NCI-H1417 (cell line): ENCODE measurements at regions not wholly inside any gene's neighbourhood (a gene's known extent, or its start where the extent isn't known, plus 50 kb on each side); places are given as distances from the start of the nearest gene placed in this dataset.
"Not testable (repeated sequence)": the region's sequence is repeated elsewhere in the genome, so short reads cannot be mapped to it uniquely, and the experiment has no call there.

Source experiments
- DNase-seq, 3 experiments: peaks; one replicate each; lab custom pipeline; 2025; lab: John Stamatoyannopoulos, UW

DNA sequence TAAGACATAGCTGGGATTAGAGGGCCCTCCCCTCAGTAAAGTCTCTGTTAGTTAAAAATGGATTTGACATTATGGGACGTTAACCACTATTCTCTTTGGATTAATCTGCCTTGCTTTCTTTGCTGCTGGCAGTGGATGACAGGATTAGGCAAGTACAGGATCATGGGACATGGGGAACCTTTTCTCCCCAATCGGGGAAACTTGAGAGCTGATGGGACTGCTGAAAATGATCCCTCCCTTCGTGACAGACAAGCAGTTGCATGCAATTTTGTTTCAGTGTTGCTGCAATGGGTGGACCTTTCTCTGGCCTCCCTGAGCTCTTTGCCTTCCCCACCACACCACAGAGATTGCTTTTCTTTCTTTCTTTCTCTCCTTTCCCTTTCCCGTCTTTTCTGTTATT, 120.2 kb upstream of the BANK1 start:
- DNase-seq: no peak

GRCh38 chr4:101669832-101670188, 120.7 kb upstream of the BANK1 start:
- no peak for DNase-seq

DNA sequence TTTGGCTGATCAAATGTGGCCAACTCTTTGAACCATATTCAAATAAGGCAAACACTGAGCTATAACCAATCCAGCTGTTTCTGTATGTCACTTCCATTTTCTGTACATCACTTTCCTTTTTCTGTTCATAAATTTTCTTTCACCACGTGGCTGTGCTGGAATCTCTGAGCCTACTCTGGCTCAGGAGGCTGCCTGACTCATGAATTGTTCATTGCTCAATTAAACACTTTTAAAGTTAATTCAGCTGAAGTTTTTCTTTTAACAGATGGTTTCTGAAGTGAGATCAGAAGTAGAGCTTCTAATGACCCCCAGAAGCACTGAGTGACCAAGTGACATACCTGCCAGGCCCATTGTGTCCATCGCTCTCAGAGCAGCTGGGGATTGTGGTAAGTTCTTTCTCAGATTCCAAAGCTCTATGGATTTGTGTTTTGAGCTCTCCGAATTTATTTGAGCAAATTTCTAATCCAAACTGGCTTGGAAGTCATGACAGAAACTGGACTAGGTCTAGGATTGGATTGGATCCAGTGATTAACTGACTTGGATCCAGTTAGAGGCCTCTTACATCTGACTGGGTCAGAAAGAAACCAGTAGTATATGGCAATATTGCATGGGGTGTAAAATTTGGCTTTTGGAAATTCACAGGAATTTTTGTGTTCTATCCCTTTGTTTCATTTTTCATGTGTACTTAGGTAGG, 121.2 kb upstream of the BANK1 start:
- DNase-seq: no peak

DNA sequence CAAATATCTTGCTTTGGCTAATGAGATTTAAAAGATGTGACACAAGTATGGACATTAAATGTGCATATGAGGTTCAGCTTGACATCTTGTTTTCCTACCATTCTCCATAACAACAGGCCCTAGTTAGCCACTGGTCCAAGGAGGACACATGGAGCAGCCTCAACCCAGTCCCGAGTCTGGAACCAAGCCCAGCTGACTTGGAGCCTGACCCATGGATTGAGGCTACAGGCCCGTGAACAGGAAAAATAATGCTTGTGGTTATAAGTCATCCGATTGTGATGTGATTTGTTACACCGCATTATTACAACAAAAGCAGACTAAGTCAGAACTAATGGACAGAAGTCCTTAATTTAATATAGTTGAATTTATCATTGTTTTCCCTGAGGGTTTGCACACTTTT, 123.2 kb upstream of the BANK1 start:
- DNase-seq: no peak

DNA sequence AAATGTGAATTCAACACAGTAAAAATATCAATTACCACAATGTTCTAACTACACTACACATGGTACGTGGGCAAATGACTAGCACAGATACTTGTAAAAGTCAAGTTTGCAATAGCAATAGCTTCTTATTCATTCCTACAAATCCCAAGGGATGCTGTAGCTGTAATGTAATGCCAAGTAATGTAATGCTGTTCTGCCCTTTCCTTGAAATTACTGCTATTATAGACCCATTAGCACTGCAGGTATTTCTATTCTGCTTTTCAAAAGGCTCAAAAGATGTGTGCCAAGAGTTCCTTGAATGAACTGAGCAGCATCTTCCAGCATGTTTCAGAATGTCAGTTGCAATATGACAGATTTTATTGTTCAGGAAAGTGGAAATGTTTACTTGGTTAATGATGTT, 129.9 kb upstream of the BANK1 start:
- DNase-seq: peak in 1 of 3 experiments; percentile 7

DNA sequence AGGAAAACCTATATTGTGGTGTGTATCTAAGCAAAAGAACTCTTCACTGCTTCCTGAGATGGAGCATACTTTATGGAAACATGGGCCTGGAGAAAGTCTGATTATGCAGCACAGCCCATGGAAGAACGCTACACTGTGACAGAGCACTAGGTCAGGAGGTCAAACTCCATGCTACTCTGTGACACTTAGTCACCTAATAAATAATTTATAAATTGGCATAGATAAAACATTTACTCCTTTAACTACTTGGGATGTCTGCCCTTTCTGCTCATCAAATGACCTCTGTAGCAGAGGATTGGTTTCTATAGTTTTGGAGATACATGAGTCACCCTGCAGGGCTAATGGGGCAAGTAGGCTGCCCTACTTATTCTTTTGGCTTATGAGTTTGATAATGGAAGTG, 134.7 kb upstream of the BANK1 start:
- no peak for DNase-seq

- no peak for DNase-seq
These were observed 135.5 kb upstream of the BANK1 start for GRCh38 chr4:101655005-101655404.

DNA sequence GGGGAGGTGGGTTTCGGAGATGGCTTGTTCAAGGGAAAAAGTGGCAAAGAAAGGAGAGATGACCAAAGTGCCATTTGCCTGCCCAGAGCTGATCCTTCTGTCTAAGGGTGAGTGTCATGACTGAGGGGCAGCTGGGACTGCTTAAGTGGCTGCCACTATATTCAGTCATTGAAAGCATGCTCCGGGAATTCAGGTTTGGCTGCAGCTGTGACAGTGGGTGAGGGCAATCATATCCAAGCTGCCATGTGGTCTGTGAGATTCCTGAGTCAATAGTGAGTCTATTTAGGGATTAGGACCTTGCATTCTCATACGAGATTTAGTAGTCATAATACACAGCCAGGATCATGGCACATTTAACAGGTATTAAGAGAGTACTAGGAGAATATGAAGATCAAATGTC, 138.8 kb upstream of the BANK1 start:
- peak in 1 of 3 experiments; percentile 6 for DNase-seq

- peak in 1 of 3 experiments; percentile 30 for DNase-seq
These were observed 140.6 kb upstream of the BANK1 start for GRCh38 chr4:101649790-101650515.

DNA sequence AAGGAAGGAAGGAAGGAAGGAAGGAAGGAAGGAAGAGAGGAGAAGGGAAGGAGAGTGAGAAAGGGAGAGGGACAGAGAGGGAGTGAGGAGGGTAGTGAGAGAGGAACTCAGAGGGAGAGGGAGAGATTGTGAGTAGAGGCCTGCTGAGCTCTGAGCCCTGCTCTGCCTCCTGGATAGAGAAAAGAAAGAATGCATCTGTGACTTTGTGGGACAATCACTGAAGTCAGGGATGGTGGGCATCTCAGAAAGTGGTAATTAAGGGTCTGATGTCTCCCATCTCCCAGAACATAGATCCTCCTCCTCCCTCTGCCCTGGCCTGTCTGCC, 142.9 kb upstream of the BANK1 start:
- no peak for DNase-seq

DNA sequence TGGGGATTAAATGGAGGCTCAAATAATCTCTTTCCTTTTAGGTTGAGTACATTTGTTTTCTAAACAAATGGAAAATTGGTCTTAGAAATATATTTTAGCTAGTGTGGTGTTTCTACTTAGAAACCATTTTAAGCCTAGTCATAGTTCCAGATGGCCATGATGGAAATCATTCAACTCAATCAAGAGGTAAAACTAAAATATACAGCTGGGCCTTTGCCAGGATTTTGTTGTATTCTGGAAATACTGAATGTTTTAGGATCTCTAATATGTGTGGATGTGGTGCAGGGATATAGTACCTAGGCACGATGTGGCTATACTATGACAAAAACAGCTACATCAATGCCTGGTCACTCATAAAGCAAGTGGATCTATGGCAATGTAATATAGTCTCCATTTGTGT, 146.0 kb upstream of the BANK1 start:
- DNase-seq: no peak

DNA sequence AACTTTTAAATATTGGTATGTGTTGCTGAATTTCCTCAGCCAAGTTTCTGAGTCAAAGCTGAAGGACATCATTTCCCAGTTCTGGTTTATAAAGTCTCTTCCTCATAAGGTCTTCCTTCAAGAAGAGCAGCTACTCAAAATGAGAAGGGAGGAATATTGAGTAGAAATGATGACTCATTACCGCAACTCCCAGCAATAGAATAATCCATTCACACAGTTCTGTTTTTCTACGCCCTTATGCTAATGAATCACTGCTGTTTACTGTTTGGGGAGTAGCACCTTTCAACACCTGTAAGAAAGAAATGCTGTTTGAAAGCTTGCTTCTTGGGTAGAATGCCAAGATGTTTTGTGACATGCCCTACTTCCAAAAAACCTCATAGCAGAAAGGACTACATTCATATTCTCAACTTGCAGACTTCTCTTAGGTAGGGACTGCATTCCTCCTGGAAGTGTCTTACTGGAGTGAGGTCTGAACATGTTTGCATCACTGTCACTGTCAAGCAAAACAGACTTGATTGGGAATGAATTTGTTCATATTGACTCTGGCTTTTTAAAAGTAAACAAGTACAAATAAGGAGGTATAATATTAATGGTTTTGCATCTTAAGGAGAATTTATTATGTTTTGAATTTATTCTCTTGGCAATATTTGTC, 147.2 kb upstream of the BANK1 start:
- no peak for DNase-seq

GRCh38 chr4:101632766-101633165, 157.8 kb upstream of the BANK1 start:
- DNase-seq: not testable (repeated sequence)

DNA sequence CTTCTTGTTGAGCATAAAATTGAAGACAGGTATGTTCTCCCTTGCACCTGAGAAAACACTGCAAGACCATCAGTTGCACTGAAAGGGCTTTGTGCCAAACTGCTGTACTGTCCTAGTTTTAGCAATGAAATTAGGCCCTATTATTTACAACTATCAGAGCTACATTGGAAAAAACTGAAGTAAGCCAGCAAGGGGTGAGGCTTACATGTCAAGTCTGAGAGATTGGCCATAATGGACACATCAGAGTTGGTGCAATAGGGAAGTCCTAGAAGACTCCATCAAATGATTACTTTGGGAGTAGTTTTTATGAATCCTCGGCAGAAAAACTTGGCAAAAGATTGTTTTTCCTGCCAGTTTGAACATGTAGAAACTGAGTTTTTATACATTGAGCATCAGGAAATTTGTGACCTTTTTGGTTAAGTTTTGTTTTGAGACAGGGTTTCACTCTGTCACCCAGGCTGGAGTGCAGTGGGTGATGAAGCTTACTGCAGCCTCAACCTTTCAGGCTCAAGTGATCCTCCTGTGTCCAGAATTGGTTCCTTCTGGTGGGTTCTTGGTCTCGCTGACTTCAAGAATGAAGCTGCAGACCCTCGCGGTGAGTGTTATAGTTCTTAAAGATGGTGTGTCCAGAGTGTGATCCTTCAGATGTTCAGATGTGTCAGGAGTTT, 160.1 kb upstream of the BANK1 start:
- DNase-seq: no peak

DNA sequence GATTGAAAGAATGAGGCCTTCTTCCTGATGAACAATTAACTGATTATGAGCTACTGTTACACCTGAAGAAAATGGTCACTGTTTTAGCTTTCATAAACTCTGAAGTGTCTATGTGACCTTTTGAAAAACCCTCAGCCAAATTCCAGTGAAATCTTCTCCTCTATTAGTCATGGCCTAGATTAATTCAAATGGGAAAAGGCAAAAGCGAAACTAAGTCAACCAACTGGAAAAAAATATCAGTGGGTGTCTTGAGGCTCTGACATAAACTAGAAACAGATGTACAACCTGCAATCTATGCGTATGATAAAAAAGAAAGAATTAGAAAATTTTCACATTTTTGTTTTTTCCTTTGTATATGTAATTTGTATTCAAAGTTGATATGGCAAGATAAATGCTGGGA, 169.4 kb upstream of the BANK1 start:
- DNase-seq: no peak

DNA sequence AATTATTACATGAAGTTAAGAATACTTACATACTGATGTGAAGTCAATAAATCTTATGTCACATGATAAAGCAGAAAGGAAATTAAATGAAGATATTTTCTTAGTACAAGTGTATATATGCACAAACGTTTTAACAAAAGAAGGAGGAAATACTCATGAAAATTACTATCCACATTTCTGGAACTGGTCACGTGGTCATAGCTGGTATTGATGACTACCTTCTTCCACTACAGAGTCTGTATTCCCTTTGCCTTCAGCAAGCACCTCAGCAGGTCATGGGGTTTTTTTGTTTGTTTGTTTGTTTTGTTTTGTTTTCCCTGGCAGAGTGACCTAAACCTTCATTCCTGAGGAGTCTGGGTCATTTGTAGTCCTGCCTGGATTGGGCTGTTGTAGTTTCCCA, 174.9 kb upstream of the BANK1 start:
- DNase-seq: no peak

DNA sequence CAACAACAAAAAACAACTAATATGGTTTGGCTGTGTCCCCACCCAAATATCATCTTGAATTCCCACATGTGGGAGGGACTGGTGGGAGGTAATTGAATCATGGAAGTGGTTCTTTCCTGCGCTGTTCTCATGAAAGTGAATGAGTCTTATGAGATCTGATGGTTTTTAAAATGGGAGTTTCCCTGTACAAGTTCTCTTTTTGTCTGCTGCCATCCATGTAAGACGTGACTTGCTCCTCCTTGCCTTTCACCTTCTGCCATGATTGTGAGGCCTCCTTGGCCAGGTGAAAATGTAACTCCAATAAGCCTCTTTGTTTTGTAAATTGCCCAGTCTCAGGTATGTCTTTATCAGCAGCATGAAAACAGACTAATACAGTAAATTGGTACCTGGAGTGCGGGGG, 183.5 kb upstream of the BANK1 start:
- DNase-seq: not testable (repeated sequence)

DNA sequence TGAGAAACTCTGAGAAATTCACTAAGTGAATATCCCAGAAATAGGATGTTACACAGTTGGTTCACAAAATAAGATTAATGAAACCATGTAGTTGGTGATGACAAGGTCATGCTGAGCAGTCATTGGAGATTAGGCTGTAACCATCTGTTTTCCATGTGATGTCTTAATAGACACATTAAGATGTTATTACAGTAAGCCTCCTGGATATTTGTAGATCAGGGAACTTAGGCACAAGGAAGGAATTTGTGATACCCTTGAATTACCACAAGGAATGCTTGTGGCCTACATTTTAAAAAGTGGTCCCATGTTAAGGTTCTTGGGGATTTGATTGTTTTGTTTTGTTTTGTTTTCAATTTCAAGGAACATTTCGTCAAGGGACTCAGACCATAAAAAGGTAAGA, 185.6 kb upstream of the BANK1 start:
- no peak for DNase-seq

DNA sequence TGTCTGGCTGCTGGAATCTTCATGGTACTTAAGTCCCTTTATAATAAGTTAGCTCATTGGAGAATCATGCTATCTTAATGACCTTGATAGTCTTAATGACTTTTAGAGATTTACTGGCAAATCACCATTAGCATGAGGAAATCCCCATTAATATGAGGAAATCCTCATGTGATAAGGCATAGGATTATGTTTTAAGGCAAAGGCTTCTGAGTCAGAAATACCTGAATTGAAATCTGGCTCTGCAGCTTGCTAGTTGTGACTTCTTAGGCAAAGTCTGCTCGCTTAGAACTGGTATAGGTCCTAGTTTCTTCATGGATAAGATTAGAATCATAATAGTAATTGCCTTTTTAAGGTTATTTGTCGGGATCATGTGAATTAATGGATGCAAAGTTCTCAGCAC, 190.2 kb upstream of the BANK1 start:
- no peak for DNase-seq

GRCh38 chr4:101599620-101600019, 190.9 kb upstream of the BANK1 start:
- no peak for DNase-seq

DNA sequence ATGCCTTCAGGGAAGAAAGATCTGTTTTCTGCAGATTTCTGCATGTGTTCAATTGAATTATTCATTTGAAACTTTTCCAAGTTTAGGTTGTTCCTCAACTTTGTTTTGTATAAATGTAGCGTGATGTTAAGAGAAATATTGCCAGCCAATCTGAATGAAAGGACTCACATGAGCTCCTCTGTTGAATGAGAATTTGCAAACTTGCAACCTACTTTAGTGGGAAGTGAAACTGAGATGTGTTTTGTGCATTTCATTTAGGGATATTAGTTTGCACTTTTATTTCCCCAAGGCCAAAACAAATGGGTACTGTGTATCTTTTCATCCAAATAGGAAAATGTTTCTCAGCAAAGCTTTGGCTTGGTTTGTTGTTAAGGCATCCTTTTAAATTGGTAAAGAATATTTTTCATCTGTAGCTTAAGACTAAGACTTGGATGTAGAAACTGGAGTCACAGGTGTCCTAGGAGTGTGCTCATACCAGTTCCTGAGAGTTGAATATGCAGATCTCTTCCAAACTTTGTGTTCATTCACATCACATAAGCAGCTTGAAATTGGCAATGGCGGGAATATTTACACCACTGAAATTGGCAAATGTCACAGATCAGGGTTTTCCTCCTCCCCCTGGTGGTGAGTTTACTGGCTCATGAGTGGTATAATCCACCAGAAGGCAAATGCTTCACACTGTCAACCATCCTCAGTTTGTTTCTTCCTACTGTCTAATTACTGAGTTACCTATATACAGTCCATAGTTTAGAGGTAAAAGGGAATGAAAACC, 193.6 kb upstream of the BANK1 start:
- no peak for DNase-seq

DNA sequence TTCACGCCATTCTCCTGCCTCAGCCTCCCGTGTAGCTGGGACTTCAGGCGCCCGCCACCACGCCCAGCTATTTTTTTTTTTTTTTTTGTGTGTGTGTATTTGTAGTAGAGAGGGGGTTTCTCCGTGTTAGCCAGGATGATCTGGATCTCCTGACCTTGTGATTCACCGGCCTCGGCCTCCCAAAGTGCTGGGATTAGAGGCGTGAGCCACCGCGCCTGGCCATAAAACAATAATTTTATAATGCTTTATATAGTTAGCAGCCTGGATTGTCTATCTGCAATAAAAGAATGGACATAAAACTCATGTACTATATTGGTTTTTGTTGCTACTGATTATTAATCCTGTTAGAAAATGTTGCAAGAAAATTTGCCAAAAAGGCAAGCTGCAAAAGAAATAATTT, 195.9 kb upstream of the BANK1 start:
- DNase-seq: no peak
